MM.1S (cell line): ENCODE measurements at regions not wholly inside any gene's neighbourhood (a gene's known extent, or its start where the extent isn't known, plus 50 kb on each side); places are given as distances from the start of the nearest gene placed in this dataset.

Source experiments
- DNase-seq: peaks from one replicate; pipeline ENCODE4 v3.0.0-alpha.2; 2015
- H2AFZ ChIP-seq: fragments of 300-600 bp; sonication (generic); 2 replicates; pipeline ENCODE4 v1.6.0; 2016; ENCODE audit warnings: antibody characterized with exemption, low read length
- H3F3A ChIP-seq: fragments of 300-600 bp; sonication (generic); 2 replicates; pipeline ENCODE4 v1.6.1; 2016; ENCODE audit warnings: mild to moderate bottlenecking, antibody characterized with exemption, low read length, moderate library complexity, mixed read lengths; ENCODE audit not compliant: insufficient read depth
- H3K27ac ChIP-seq: fragments of 300-600 bp; sonication (generic); 2 replicates; pipeline ENCODE4 v1.5.1; 2016; ENCODE audit warnings: mild to moderate bottlenecking, low read length
- H3K27me3 ChIP-seq: fragments of 300-600 bp; sonication (generic); replicated peaks from 2 replicates; pipeline ENCODE4 v1.6.0; 2016; ENCODE audit warnings: low read length; ENCODE audit not compliant: insufficient read depth
- H3K36me3 ChIP-seq: fragments of 300-600 bp; sonication (generic); replicated peaks from 2 replicates; pipeline ENCODE4 v1.6.1; 2016; ENCODE audit warnings: mild to moderate bottlenecking, low read length, mixed read lengths; ENCODE audit not compliant: insufficient read depth
- H3K4me1 ChIP-seq: fragments of 300-600 bp; sonication (generic); 2 replicates; pipeline ENCODE4 v1.6.1; 2016; ENCODE audit warnings: low read length, mixed read lengths
- H3K4me2 ChIP-seq: fragments of 300-600 bp; sonication (generic); 2 replicates; pipeline ENCODE4 v1.6.0; 2016; ENCODE audit warnings: low read depth, low read length
- H3K4me3 ChIP-seq: fragments of 300-600 bp; sonication (generic); 2 replicates; pipeline ENCODE4 v1.5.1; 2016; ENCODE audit warnings: low read length, mixed read lengths
- H3K79me2 ChIP-seq: fragments of 300-600 bp; sonication (generic); 2 replicates; pipeline ENCODE4 v1.6.1; 2016; ENCODE audit warnings: mixed run types, low read length, mixed read lengths
- H3K9ac ChIP-seq: fragments of 300-600 bp; sonication (generic); 2 replicates; pipeline ENCODE4 v1.6.1; 2016; ENCODE audit warnings: low read length, mixed read lengths
- H3K9me2 ChIP-seq: fragments of 300-600 bp; sonication (generic); replicated peaks from 2 replicates; pipeline ENCODE4 v1.6.1; 2016; ENCODE audit warnings: mild to moderate bottlenecking, low read length, mixed read lengths; ENCODE audit not compliant: insufficient read depth
- H3K9me3 ChIP-seq: fragments of 300-600 bp; sonication (generic); replicated peaks from 2 replicates; pipeline ENCODE4 v1.6.1; 2016; ENCODE audit warnings: mild to moderate bottlenecking, low read length, mixed read lengths; ENCODE audit not compliant: insufficient read depth
- H4K20me1 ChIP-seq: fragments of 300-600 bp; sonication (generic); 2 replicates; pipeline ENCODE4 v1.6.1; 2016; ENCODE audit warnings: mild to moderate bottlenecking, low read length, moderate library complexity, mixed read lengths; ENCODE audit not compliant: insufficient read depth
- CTCF ChIP-seq: fragments of 300-600 bp; sonication (generic); IDR thresholded peaks from 2 replicates; pipeline ENCODE4 v1.5.1; 2016; ENCODE audit warnings: antibody characterized with exemption, low read length, mixed read lengths
- EZH2 ChIP-seq: fragments of 300-600 bp; sonication (generic); optimal IDR thresholded peaks from 2 replicates; pipeline ENCODE3; 2017; ENCODE audit warnings: low read depth, mild to moderate bottlenecking, antibody characterized with exemption, low read length, mixed read lengths
- EZH2phosphoT487 ChIP-seq: fragments of 300-600 bp; sonication (generic); IDR thresholded peaks from 2 replicates; pipeline ENCODE4 v1.6.1; 2018; ENCODE audit warnings: antibody characterized with exemption, low read length

- H3K4me1 ChIP-seq, result no peaks in the 10 kb centered on the region
- no peak overlapping the region for H2AFZ ChIP-seq
- H3K9ac ChIP-seq, result no peak overlapping the region
- H3K27me3 ChIP-seq, result no peaks in the 10 kb centered on the region
- no peak overlapping the region for H3K27ac ChIP-seq
- H3F3A ChIP-seq, result no peaks in the 10 kb centered on the region
- H3K4me2 ChIP-seq, result no peak overlapping the region
- H4K20me1 ChIP-seq, result no peaks in the 10 kb centered on the region
- H3K4me3 ChIP-seq, result no peak overlapping the region
- H3K9me2 ChIP-seq, result no peaks in the 10 kb centered on the region
- DNase-seq, result no peak
- H3K79me2 ChIP-seq, result no peaks in the 10 kb centered on the region
- H3K36me3 ChIP-seq, result no peaks in the 10 kb centered on the region
- no peaks in the 10 kb centered on the region for H3K9me3 ChIP-seq
- no peak for TF ChIP-seq EZH2phosphoT487
- TF ChIP-seq EZH2, result no peak
These were observed 258.7 kb downstream of the RAP2A start for GRCh38 chr13:97692628-97693027.

- H3K9me2 ChIP-seq, result no peaks in the 10 kb centered on the region
- H3K9me3 ChIP-seq, result no peaks in the 10 kb centered on the region
- TF ChIP-seq CTCF (no peak), EZH2 (no peak), EZH2phosphoT487 (no peak)
- no peak overlapping the region for H2AFZ ChIP-seq
- no peaks in the 10 kb centered on the region for H3K4me1 ChIP-seq
- no peak overlapping the region for H3K9ac ChIP-seq
- H3K27ac ChIP-seq, result no peak overlapping the region
- no peaks in the 10 kb centered on the region for H3F3A ChIP-seq
- H3K4me3 ChIP-seq, result no peak overlapping the region
- no peaks in the 10 kb centered on the region for H3K36me3 ChIP-seq
- H3K4me2 ChIP-seq, result no peak overlapping the region
- no peaks in the 10 kb centered on the region for H3K79me2 ChIP-seq
- no peaks in the 10 kb centered on the region for H4K20me1 ChIP-seq
- no peak for DNase-seq
- H3K27me3 ChIP-seq, result no peaks in the 10 kb centered on the region
These were observed 257.8 kb upstream of the IPO5 start for GRCh38 chr13:97695684-97696083.

- Histone ChIP-seq H3K27ac (no peak overlapping the region), H3K9ac (no peak overlapping the region), H3K36me3 (no peaks in the 10 kb centered on the region), H3K9me3 (no peaks in the 10 kb centered on the region), H3K79me2 (no peaks in the 10 kb centered on the region), H2AFZ (no peak overlapping the region), H3F3A (no peaks in the 10 kb centered on the region), H3K4me1 (no peaks in the 10 kb centered on the region), H3K27me3 (no peaks in the 10 kb centered on the region), H4K20me1 (no peaks in the 10 kb centered on the region), H3K4me2 (no peak overlapping the region), H3K4me3 (no peak overlapping the region), H3K9me2 (no peaks in the 10 kb centered on the region)
- no peak for DNase-seq
- TF ChIP-seq EZH2 (no peak), CTCF (no peak), EZH2phosphoT487 (no peak)
These were observed 256.6 kb upstream of the IPO5 start for GRCh38 chr13:97696921-97697320.

- Histone ChIP-seq H3K4me2 (no peak overlapping the region), H3K4me1 (no peaks in the 10 kb centered on the region), H4K20me1 (no peaks in the 10 kb centered on the region), H3K9me2 (no peaks in the 10 kb centered on the region), H2AFZ (no peak overlapping the region), H3F3A (no peaks in the 10 kb centered on the region), H3K36me3 (no peaks in the 10 kb centered on the region), H3K27ac (no peak overlapping the region), H3K79me2 (no peaks in the 10 kb centered on the region), H3K9me3 (no peaks in the 10 kb centered on the region), H3K4me3 (no peak overlapping the region), H3K9ac (no peak overlapping the region), H3K27me3 (no peaks in the 10 kb centered on the region)
- TF ChIP-seq EZH2 (no peak), EZH2phosphoT487 (no peak), CTCF (no peak)
- DNase-seq, result no peak
These were observed 253.1 kb upstream of the IPO5 start for GRCh38 chr13:97700306-97700848.
